ENCODE measurements at regions not wholly inside any gene's neighbourhood (a gene's known extent, or its start where the extent isn't known, plus 50 kb on each side); places are given as distances from the start of the nearest gene placed in this dataset.

DNA sequence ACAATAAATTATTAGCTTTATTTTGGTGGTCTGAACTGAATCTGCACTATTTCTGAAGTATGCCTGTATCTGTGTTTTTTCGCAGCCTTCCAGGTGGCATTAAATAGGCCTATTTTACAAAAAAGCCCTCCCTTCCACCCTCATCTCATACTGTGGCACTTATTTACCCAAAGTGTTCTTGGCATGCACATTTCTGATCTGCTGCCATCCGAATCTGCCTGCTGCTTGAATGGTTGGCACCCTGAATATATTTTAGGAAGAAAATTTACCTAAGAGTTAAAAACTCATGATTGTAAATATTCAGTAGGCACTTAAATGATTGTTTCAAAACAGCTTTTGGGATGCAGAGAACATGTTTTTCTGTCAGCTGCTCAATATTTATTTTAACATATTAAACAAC, 150.1 kb downstream of the SLC28A3 start:
- DNase-seq (ENCODE audit: low spot score), result no peak
- TF ChIP-seq ZBTB21 (CRISPR knock-in tag; IDR thresholded peaks at IDR 0.05; ENCODE audit: borderline replicate concordance), result no peak
- TF ChIP-seq SMAD4 (CRISPR knock-in tag; IDR thresholded peaks at IDR 0.05), result no peak
- no peak for TF ChIP-seq GTF2I (CRISPR knock-in tag; conservative IDR thresholded peaks at IDR 0.05)
- TF ChIP-seq, protein P1, sequence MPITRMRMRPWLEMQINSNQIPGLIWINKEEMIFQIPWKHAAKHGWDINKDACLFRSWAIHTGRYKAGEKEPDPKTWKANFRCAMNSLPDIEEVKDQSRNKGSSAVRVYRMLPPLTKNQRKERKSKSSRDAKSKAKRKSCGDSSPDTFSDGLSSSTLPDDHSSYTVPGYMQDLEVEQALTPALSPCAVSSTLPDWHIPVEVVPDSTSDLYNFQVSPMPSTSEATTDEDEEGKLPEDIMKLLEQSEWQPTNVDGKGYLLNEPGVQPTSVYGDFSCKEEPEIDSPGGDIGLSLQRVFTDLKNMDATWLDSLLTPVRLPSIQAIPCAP (CRISPR knock-in tag; IDR thresholded peaks at IDR 0.05), result no peak
- no peak for TF ChIP-seq ZNF317 (CRISPR knock-in tag; IDR thresholded peaks at IDR 0.05; ENCODE audit: borderline replicate concordance, low read depth)
- no peak for TF ChIP-seq GRHL2 (CRISPR knock-in tag; IDR thresholded peaks at IDR 0.05; ENCODE audit: insufficient replicate concordance, severe bottlenecking)
- TF ChIP-seq, protein P2, sequence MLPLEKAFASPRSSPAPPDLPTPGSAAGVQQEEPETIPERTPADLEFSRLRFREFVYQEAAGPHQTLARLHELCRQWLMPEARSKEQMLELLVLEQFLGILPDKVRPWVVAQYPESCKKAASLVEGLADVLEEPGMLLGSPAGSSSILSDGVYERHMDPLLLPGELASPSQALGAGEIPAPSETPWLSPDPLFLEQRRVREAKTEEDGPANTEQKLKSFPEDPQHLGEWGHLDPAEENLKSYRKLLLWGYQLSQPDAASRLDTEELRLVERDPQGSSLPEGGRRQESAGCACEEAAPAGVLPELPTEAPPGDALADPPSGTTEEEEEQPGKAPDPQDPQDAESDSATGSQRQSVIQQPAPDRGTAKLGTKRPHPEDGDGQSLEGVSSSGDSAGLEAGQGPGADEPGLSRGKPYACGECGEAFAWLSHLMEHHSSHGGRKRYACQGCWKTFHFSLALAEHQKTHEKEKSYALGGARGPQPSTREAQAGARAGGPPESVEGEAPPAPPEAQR (CRISPR knock-in tag; IDR thresholded peaks at IDR 0.05), result no peak
- no peak for TF ChIP-seq JAZF1 (CRISPR knock-in tag; IDR thresholded peaks at IDR 0.05)
- TF ChIP-seq GABPB1 (CRISPR knock-in tag; IDR thresholded peaks at IDR 0.05), result no peak
- no peak for TF ChIP-seq MYBL2 (CRISPR knock-in tag; IDR thresholded peaks at IDR 0.05)
- TF ChIP-seq NFYB (CRISPR knock-in tag; conservative IDR thresholded peaks at IDR 0.05; ENCODE audit: low read depth), result no peak
- no peak for TF ChIP-seq ATF1 (CRISPR knock-in tag; IDR thresholded peaks at IDR 0.05)
- TF ChIP-seq, protein P3, sequence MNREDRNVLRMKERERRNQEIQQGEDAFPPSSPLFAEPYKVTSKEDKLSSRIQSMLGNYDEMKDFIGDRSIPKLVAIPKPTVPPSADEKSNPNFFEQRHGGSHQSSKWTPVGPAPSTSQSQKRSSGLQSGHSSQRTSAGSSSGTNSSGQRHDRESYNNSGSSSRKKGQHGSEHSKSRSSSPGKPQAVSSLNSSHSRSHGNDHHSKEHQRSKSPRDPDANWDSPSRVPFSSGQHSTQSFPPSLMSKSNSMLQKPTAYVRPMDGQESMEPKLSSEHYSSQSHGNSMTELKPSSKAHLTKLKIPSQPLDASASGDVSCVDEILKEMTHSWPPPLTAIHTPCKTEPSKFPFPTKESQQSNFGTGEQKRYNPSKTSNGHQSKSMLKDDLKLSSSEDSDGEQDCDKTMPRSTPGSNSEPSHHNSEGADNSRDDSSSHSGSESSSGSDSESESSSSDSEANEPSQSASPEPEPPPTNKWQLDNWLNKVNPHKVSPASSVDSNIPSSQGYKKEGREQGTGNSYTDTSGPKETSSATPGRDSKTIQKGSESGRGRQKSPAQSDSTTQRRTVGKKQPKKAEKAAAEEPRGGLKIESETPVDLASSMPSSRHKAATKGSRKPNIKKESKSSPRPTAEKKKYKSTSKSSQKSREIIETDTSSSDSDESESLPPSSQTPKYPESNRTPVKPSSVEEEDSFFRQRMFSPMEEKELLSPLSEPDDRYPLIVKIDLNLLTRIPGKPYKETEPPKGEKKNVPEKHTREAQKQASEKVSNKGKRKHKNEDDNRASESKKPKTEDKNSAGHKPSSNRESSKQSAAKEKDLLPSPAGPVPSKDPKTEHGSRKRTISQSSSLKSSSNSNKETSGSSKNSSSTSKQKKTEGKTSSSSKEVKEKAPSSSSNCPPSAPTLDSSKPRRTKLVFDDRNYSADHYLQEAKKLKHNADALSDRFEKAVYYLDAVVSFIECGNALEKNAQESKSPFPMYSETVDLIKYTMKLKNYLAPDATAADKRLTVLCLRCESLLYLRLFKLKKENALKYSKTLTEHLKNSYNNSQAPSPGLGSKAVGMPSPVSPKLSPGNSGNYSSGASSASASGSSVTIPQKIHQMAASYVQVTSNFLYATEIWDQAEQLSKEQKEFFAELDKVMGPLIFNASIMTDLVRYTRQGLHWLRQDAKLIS (CRISPR knock-in tag; IDR thresholded peaks at IDR 0.05; ENCODE audit: borderline replicate concordance), result no peak
- no peak for TF ChIP-seq ZNF232 (CRISPR knock-in tag; IDR thresholded peaks at IDR 0.05)
- TF ChIP-seq, protein P4, sequence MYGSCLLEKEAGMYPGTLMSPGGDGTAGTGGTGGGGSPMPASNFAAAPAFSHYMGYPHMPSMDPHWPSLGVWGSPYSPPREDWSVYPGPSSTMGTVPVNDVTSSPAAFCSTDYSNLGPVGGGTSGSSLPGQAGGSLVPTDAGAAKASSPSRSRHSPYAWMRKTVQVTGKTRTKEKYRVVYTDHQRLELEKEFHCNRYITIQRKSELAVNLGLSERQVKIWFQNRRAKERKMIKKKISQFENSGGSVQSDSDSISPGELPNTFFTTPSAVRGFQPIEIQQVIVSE (CRISPR knock-in tag; IDR thresholded peaks at IDR 0.05; ENCODE audit: borderline replicate concordance), result no peak
- TF ChIP-seq, protein P5, sequence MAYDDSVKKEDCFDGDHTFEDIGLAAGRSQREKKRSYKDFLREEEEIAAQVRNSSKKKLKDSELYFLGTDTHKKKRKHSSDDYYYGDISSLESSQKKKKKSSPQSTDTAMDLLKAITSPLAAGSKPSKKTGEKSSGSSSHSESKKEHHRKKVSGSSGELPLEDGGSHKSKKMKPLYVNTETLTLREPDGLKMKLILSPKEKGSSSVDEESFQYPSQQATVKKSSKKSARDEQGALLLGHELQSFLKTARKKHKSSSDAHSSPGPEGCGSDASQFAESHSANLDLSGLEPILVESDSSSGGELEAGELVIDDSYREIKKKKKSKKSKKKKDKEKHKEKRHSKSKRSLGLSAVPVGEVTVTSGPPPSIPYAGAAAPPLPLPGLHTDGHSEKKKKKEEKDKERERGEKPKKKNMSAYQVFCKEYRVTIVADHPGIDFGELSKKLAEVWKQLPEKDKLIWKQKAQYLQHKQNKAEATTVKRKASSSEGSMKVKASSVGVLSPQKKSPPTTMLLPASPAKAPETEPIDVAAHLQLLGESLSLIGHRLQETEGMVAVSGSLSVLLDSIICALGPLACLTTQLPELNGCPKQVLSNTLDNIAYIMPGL (CRISPR knock-in tag; IDR thresholded peaks at IDR 0.05), result no peak
- H3K27me3 Mint-ChIP-seq (ENCODE audit: low read depth), result peaks cover 2% of the 10 kb centered on the region; the same call in 1 of the 2 replicates
- no peak overlapping the region for H3K4me3 Mint-ChIP-seq
- H3K4me1 Mint-ChIP-seq, result peaks cover 9% of the 10 kb centered on the region
- ChIA-PET POLR2A (no interaction called here), CTCF (no interaction called here)
- H3K36me3 Mint-ChIP-seq, result no peaks in the 10 kb centered on the region
- no peak for ATAC-seq
- H3K27ac Mint-ChIP-seq, result no peak overlapping the region
- peaks cover 5% of the 10 kb centered on the region for H3K9me3 Mint-ChIP-seq

DNA sequence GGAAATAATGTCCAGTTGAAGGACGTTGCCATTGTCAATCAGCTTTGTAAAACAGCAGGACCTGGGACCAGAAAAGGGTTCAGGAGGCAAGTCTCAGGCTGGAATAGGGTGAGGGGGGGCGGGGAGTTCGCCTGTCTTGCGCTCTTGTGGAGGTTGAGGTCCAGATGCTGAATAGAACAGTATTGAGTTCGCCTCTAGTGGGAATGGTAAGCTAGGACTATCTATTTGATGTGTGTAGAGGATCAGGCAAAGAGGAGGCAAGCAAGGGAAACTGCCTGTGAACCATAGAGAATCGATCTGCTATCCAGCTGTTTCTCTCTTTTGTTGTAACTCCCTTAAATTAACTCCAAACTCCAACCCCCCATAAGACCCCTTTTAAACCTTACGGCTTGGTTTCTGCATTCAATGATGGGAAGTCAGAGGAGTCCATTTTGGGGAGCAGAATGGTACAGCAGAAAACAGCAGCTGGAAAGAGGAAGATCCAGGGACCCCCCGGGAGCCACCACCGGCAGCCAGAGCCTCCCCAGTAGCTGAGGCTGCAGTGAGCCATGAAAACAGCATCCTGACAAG, 133.7 kb downstream of the SLC28A3 start:
- H3K4me3 Mint-ChIP-seq, result no peak overlapping the region
- no peak for DNase-seq (ENCODE audit: low spot score)
- H3K36me3 Mint-ChIP-seq, result no peaks in the 10 kb centered on the region
- CTCF ChIA-PET, result interaction anchor here (1.3 kb wide), 1 partner anchor 33 kb away, joined by 5 read pairs; no protein-coding TSS in a partner anchor
- POLR2A ChIA-PET, result no interaction called here
- no peak overlapping the region for H3K27ac Mint-ChIP-seq
- ATAC-seq, result no peak
- peaks cover 3% of the 10 kb centered on the region for H3K4me1 Mint-ChIP-seq
- peaks cover 4% of the 10 kb centered on the region; the same call in 1 of the 2 replicates for H3K9me3 Mint-ChIP-seq
- H3K27me3 Mint-ChIP-seq (ENCODE audit: low read depth), result no peaks in the 10 kb centered on the region
- TF ChIP-seq, protein P5 (CRISPR knock-in tag; IDR thresholded peaks at IDR 0.05), result no peak
- TF ChIP-seq, protein P4 (CRISPR knock-in tag; IDR thresholded peaks at IDR 0.05; ENCODE audit: borderline replicate concordance), result no peak
- no peak for TF ChIP-seq NFE2L1 (CRISPR knock-in tag; IDR thresholded peaks at IDR 0.05)
- TF ChIP-seq, protein P6, sequence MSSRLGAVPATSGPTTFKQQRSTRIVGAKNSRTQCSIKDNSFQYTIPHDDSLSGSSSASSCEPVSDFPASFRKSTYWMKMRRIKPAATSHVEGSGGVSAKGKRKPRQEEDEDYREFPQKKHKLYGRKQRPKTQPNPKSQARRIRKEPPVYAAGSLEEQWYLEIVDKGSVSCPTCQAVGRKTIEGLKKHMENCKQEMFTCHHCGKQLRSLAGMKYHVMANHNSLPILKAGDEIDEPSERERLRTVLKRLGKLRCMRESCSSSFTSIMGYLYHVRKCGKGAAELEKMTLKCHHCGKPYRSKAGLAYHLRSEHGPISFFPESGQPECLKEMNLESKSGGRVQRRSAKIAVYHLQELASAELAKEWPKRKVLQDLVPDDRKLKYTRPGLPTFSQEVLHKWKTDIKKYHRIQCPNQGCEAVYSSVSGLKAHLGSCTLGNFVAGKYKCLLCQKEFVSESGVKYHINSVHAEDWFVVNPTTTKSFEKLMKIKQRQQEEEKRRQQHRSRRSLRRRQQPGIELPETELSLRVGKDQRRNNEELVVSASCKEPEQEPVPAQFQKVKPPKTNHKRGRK (CRISPR knock-in tag; IDR thresholded peaks at IDR 0.05; ENCODE audit: borderline replicate concordance), result no peak
- no peak for TF ChIP-seq ZNF232 (CRISPR knock-in tag; IDR thresholded peaks at IDR 0.05)
- no peak for TF ChIP-seq ATF1 (CRISPR knock-in tag; IDR thresholded peaks at IDR 0.05)
- TF ChIP-seq NR1H2 (CRISPR knock-in tag; IDR thresholded peaks at IDR 0.05), result no peak
- no peak for TF ChIP-seq HMGA2 (CRISPR knock-in tag; IDR thresholded peaks at IDR 0.05)
- TF ChIP-seq, protein P7, sequence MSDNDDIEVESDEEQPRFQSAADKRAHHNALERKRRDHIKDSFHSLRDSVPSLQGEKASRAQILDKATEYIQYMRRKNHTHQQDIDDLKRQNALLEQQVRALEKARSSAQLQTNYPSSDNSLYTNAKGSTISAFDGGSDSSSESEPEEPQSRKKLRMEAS (CRISPR knock-in tag; IDR thresholded peaks at IDR 0.05), result no peak
